SJCRH30 (cell line): ENCODE measurements at regions not wholly inside any gene's neighbourhood (a gene's known extent, or its start where the extent isn't known, plus 50 kb on each side); places are given as distances from the start of the nearest gene placed in this dataset.
A peak's percentile ranks its signal among the peaks of the same experiment; 100 is the strongest.

Source experiments
- DNase-seq, 2 experiments: peaks; one replicate each; pipeline ENCODE4 v3.0.0-alpha.2; 2015 to 2020
- H3K27ac ChIP-seq: fragments of 250-450 bp; sonication (Bioruptor Pico); 2 replicates; pipeline ENCODE4 v1.5.1; 2020; ENCODE audit warnings: mild to moderate bottlenecking, moderate library complexity
- H3K27me3 ChIP-seq: fragments of 250-450 bp; sonication (Bioruptor Pico); 2 replicates; pipeline ENCODE4 v1.5.1; 2020; ENCODE audit warnings: mild to moderate bottlenecking, moderate library complexity
- H3K36me3 ChIP-seq: fragments of 250-450 bp; sonication (Bioruptor Pico); 2 replicates; pipeline ENCODE4 v1.5.1; 2020; ENCODE audit warnings: mild to moderate bottlenecking, moderate library complexity
- H3K4me1 ChIP-seq: fragments of 250-450 bp; sonication (Bioruptor Pico); 2 replicates; pipeline ENCODE4 v1.5.1; 2020; ENCODE audit warnings: mild to moderate bottlenecking, moderate library complexity
- H3K4me3 ChIP-seq: fragments of 250-450 bp; sonication (Bioruptor Pico); 2 replicates; pipeline ENCODE4 v1.5.1; 2020; ENCODE audit warnings: mild to moderate bottlenecking, moderate library complexity
- H3K9me3 ChIP-seq: fragments of 250-450 bp; sonication (Bioruptor Pico); replicated peaks from 2 replicates; pipeline ENCODE4 v1.5.1; 2020; ENCODE audit warnings: mild to moderate bottlenecking, moderate library complexity

- H3K27ac ChIP-seq: no peak overlapping the region
- no peaks in the 10 kb centered on the region for H3K27me3 ChIP-seq
- no peak for DNase-seq
- H3K9me3 ChIP-seq: no peaks in the 10 kb centered on the region
- no peaks in the 10 kb centered on the region for H3K36me3 ChIP-seq
- H3K4me1 ChIP-seq: no peaks in the 10 kb centered on the region
- H3K4me3 ChIP-seq: no peak overlapping the region
Measured at GRCh38 chr4:188197566-188197965, 58.3 kb downstream of the TRIML1 start.

GRCh38 chr4:188198982-188199792 is 59.9 kb downstream of the TRIML1 start:
- Histone ChIP-seq H3K9me3 (no peaks in the 10 kb centered on the region), H3K4me3 (no peak overlapping the region), H3K27ac (no peak overlapping the region), H3K4me1 (no peaks in the 10 kb centered on the region), H3K36me3 (no peaks in the 10 kb centered on the region), H3K27me3 (no peaks in the 10 kb centered on the region)
- DNase-seq: no peak

DNA sequence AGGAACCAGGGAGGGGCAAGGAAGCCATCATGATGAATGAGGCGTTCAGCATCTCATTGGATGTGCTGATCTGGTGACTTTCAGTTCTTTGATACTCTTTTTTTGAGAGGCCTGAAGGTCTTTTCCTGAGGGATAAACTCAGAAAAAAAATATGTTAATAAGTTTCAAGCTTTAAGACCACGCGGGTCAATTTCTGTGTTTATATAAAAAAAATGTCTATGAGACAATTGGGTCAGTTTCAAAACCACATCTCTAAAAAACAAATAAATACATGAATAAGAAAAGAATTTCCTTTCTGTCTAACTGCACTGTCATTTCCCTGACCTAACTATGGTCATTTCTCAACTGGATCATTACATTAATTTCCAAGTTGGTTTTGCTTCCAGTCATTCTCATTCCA is 62.6 kb downstream of the TRIML1 start:
- H3K9me3 ChIP-seq: no peaks in the 10 kb centered on the region
- no peak overlapping the region for H3K4me3 ChIP-seq
- DNase-seq: no peak
- H3K4me1 ChIP-seq: no peaks in the 10 kb centered on the region
- H3K27me3 ChIP-seq: no peaks in the 10 kb centered on the region
- H3K36me3 ChIP-seq: no peaks in the 10 kb centered on the region
- no peak overlapping the region for H3K27ac ChIP-seq

- H3K4me1 ChIP-seq: no peaks in the 10 kb centered on the region
- no peaks in the 10 kb centered on the region for H3K27me3 ChIP-seq
- H3K4me3 ChIP-seq: no peak overlapping the region
- no peaks in the 10 kb centered on the region for H3K9me3 ChIP-seq
- H3K27ac ChIP-seq: no peak overlapping the region
- no peaks in the 10 kb centered on the region for H3K36me3 ChIP-seq
- DNase-seq: no peak
Measured at GRCh38 chr4:188206783-188207182, 67.5 kb downstream of the TRIML1 start.

DNA sequence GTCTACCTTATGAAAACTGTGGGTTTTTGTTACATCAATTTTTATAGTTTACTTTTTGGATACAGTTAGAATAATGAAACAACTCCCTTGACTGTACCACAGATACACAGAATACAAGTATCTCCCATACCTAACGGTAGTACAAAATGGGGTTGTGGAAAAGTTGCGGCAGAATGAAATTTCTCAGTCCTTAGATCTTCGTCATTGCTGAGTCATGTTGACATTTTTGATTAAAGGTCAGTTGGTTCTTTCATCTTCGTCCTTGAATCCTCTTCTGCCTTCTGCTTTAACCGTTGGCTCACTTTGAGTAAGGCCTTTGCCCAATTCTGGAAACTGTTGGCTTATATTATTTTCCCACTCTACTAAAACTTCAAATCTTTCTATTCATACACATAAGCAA is 75.6 kb downstream of the TRIML1 start:
- H3K27ac ChIP-seq: no peak overlapping the region
- H3K4me3 ChIP-seq: no peak overlapping the region
- no peaks in the 10 kb centered on the region for H3K27me3 ChIP-seq
- H3K9me3 ChIP-seq: no peaks in the 10 kb centered on the region
- no peak for DNase-seq
- H3K4me1 ChIP-seq: no peaks in the 10 kb centered on the region
- no peaks in the 10 kb centered on the region for H3K36me3 ChIP-seq

GRCh38 chr4:188218392-188218791 is 79.2 kb downstream of the TRIML1 start:
- H3K36me3 ChIP-seq: no peaks in the 10 kb centered on the region
- no peaks in the 10 kb centered on the region for H3K9me3 ChIP-seq
- H3K4me3 ChIP-seq: no peak overlapping the region
- no peaks in the 10 kb centered on the region for H3K4me1 ChIP-seq
- DNase-seq: no peak
- no peaks in the 10 kb centered on the region for H3K27me3 ChIP-seq
- no peak overlapping the region for H3K27ac ChIP-seq

GRCh38 chr4:188220006-188220405 is 80.8 kb downstream of the TRIML1 start:
- H3K4me1 ChIP-seq: no peaks in the 10 kb centered on the region
- H3K27me3 ChIP-seq: no peaks in the 10 kb centered on the region
- H3K36me3 ChIP-seq: no peaks in the 10 kb centered on the region
- H3K9me3 ChIP-seq: no peaks in the 10 kb centered on the region
- H3K27ac ChIP-seq: no peak overlapping the region
- no peak for DNase-seq
- H3K4me3 ChIP-seq: no peak overlapping the region

DNA sequence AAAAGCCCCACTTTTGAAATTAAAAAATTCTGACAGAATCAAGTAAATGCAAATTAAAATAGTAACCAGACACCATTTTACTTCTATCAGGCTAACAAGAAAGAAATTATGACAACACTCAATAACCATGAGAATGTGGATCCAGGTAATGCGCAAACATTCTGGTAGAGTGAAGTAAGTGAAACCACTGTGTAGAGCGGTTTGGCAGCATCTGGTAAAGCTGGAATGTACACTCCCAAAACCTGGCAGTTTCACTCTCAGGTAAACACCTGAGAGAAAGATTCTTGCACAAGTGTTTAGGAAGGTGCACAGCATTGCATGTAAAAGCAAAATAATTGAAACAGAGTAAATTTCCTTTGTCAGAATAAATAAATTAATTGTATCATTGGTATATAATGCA is 81.8 kb downstream of the TRIML1 start:
- H3K4me3 ChIP-seq: no peak overlapping the region
- no peak for DNase-seq
- H3K4me1 ChIP-seq: no peaks in the 10 kb centered on the region
- H3K27me3 ChIP-seq: no peaks in the 10 kb centered on the region
- H3K9me3 ChIP-seq: no peaks in the 10 kb centered on the region
- H3K36me3 ChIP-seq: no peaks in the 10 kb centered on the region
- no peak overlapping the region for H3K27ac ChIP-seq

GRCh38 chr4:188228279-188228678 is 89.0 kb downstream of the TRIML1 start:
- H3K27ac ChIP-seq: no peak overlapping the region
- no peaks in the 10 kb centered on the region for H3K9me3 ChIP-seq
- H3K4me1 ChIP-seq: no peaks in the 10 kb centered on the region
- no peaks in the 10 kb centered on the region for H3K36me3 ChIP-seq
- DNase-seq: no peak
- H3K27me3 ChIP-seq: no peaks in the 10 kb centered on the region
- H3K4me3 ChIP-seq: no peak overlapping the region

DNA sequence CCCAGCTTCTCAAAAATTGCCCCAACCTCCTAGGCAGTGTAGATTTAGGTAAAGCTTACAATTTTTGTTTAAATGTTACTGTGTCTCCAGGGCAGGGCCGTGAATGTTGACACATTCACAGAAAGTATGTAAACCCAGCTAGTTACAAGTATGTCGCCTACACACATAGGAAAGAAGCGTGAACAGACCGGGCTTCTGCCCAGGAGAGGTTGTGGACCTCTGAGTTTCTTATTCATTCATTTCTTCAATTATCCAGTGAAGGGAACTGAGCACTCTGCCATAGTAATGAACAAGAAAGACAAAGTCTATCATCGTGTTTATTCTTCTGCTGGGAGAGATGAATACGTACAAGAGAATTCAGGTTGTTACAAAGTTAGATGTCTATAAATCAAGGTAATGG is 93.2 kb downstream of the TRIML1 start:
- Histone ChIP-seq H3K36me3 (no peaks in the 10 kb centered on the region), H3K9me3 (no peaks in the 10 kb centered on the region), H3K27me3 (no peaks in the 10 kb centered on the region), H3K4me1 (no peaks in the 10 kb centered on the region), H3K27ac (no peak overlapping the region), H3K4me3 (no peak overlapping the region)
- DNase-seq: no peak

DNA sequence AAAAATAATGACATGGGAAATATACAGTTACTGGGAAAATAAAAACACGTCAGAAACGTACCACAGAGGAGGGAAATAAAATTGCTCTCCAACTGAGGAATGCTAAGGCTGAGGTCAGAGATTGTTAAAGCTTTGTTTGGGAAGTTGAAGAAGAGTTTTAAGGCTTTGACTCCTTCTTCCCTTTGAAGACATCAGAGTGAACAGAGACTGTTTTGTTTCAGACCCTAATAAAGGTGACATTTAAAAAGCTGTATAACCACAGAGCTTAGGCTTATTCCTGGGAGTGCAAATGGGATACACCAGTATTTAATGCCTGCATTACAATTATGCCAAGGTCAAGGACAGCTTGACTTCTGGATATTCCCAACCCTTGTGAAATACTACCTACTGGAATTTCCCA is 102.8 kb downstream of the TRIML1 start:
- Histone ChIP-seq H3K9me3 (no peaks in the 10 kb centered on the region), H3K4me1 (no peaks in the 10 kb centered on the region), H3K36me3 (no peaks in the 10 kb centered on the region), H3K27ac (no peak overlapping the region), H3K4me3 (no peak overlapping the region), H3K27me3 (no peaks in the 10 kb centered on the region)
- no peak for DNase-seq

DNA sequence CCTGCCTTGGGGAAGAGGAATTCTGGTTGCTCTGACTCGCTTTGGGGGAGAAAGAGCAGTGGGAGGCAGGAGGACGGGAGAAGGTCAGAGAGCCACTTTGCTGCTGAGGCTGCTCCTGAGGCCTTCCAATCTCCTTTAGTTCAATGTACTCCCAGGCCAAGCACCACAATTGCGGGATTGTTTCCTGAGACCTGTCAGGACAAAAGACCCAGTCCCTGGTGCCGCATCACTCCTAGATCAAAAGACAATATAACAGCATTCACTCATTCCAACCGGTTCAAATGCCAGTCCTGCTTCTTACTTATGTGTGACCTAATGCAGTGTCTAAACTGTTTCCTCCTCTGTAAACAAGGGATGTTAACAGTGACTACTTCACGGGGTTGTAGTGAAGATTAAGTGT is 106.4 kb downstream of the TRIML1 start:
- no peaks in the 10 kb centered on the region for H3K4me1 ChIP-seq
- DNase-seq: no peak
- no peaks in the 10 kb centered on the region for H3K27me3 ChIP-seq
- H3K9me3 ChIP-seq: no peaks in the 10 kb centered on the region
- H3K4me3 ChIP-seq: no peak overlapping the region
- no peaks in the 10 kb centered on the region for H3K36me3 ChIP-seq
- H3K27ac ChIP-seq: no peak overlapping the region

GRCh38 chr4:188246488-188246887 is 107.2 kb downstream of the TRIML1 start:
- Histone ChIP-seq H3K4me1 (no peaks in the 10 kb centered on the region), H3K27me3 (no peaks in the 10 kb centered on the region), H3K4me3 (no peak overlapping the region), H3K27ac (no peak overlapping the region), H3K36me3 (no peaks in the 10 kb centered on the region), H3K9me3 (no peaks in the 10 kb centered on the region)
- peak in 1 of 2 experiments; percentile 1 for DNase-seq

GRCh38 chr4:188254211-188254610 is 115.0 kb downstream of the TRIML1 start:
- no peaks in the 10 kb centered on the region for H3K4me1 ChIP-seq
- no peak overlapping the region for H3K27ac ChIP-seq
- no peak overlapping the region for H3K4me3 ChIP-seq
- no peaks in the 10 kb centered on the region for H3K36me3 ChIP-seq
- no peaks in the 10 kb centered on the region for H3K9me3 ChIP-seq
- no peak for DNase-seq
- H3K27me3 ChIP-seq: no peaks in the 10 kb centered on the region

DNA sequence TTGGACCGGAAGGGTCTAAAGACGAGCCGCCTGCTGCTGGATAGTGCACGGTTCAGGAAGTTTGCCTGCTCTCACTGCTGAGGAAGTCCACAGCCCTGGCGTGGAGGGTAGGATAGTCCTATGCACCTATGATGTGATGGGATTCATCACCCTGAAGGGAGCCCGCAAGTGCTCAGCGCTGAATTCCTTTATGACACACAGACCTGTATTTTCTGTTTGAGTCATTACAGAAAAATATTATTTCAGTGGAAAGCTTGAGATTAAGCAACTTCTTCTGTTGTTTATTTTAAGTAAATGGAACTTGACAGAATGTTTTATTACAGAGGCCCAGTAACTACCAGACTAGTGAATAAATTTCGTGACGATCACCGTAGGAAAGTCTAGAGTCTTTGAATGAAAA is 123.2 kb downstream of the TRIML1 start:
- Histone ChIP-seq H3K4me3 (no peak overlapping the region), H3K27me3 (no peaks in the 10 kb centered on the region), H3K4me1 (no peaks in the 10 kb centered on the region), H3K9me3 (no peaks in the 10 kb centered on the region), H3K27ac (no peak overlapping the region), H3K36me3 (no peaks in the 10 kb centered on the region)
- DNase-seq: no peak

DNA sequence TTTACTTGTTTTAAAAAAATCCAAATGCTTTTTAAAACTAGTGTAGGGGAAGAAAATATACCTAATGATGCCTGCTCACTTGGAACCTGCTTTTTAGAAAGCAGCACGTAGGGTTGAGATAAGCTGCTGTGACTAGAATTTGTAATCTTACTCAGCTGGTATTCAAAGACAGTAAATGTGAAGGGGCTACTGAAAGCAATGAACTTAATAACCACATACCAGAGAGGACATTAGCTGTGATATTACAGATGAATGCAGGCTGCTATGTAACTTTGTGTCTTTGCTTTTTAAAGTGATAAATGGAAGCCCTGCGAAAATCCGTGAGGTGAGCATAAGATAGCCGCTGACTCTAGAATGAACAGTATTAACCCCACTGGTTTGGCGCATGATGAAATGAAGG is 124.1 kb downstream of the TRIML1 start:
- no peaks in the 10 kb centered on the region for H3K27me3 ChIP-seq
- no peak for DNase-seq
- H3K36me3 ChIP-seq: no peaks in the 10 kb centered on the region
- H3K27ac ChIP-seq: no peak overlapping the region
- H3K9me3 ChIP-seq: no peaks in the 10 kb centered on the region
- H3K4me3 ChIP-seq: no peak overlapping the region
- H3K4me1 ChIP-seq: no peaks in the 10 kb centered on the region
